ENCODE measurements at regions not wholly inside any gene's neighbourhood (a gene's known extent, or its start where the extent isn't known, plus 50 kb on each side); places are given as distances from the start of the nearest gene placed in this dataset.

GRCh38 chr7:15915686-15916293 is 229.3 kb upstream of the MEOX2 start:
- no peak for DNase-seq (ENCODE audit: low read depth)
- H3K4me3 ChIP-seq (ENCODE audit: low read length): no peak overlapping the region
- no peak for TF ChIP-seq CTCF (IDR thresholded peaks at IDR 0.05; ENCODE audit: insufficient read depth, low read depth, low read length, missing control alignments)

- no peak for DNase-seq (ENCODE audit: low read depth)
- no peak for TF ChIP-seq CTCF (IDR thresholded peaks at IDR 0.05; ENCODE audit: insufficient read depth, low read depth, low read length, missing control alignments)
- no peak overlapping the region for H3K4me3 ChIP-seq (ENCODE audit: low read length)
These were observed 228.1 kb upstream of the MEOX2 start for GRCh38 chr7:15914611-15915010.

- H3K4me3 ChIP-seq (ENCODE audit: low read length): no peak overlapping the region
- TF ChIP-seq CTCF (IDR thresholded peaks at IDR 0.05; ENCODE audit: insufficient read depth, low read depth, low read length, missing control alignments): no peak
- DNase-seq (ENCODE audit: low read depth): no peak
These were observed 220.0 kb upstream of the MEOX2 start for GRCh38 chr7:15906436-15906835.

- TF ChIP-seq CTCF (IDR thresholded peaks at IDR 0.05; ENCODE audit: insufficient read depth, low read depth, low read length, missing control alignments): no peak
- DNase-seq (ENCODE audit: low read depth): no peak
- H3K4me3 ChIP-seq (ENCODE audit: low read length): no peak overlapping the region
These were observed 219.0 kb upstream of the MEOX2 start for GRCh38 chr7:15905251-15906040.

- no peak overlapping the region for H3K4me3 ChIP-seq (ENCODE audit: low read length)
- peak; percentile 26 for DNase-seq (ENCODE audit: low read depth)
- TF ChIP-seq CTCF (IDR thresholded peaks at IDR 0.05; ENCODE audit: insufficient read depth, low read depth, low read length, missing control alignments): no peak
These were observed 204.8 kb upstream of the MEOX2 start for GRCh38 chr7:15891151-15891881.

- peak; percentile 14 for DNase-seq (ENCODE audit: low read depth)
- peak; percentile 28 for TF ChIP-seq CTCF (IDR thresholded peaks at IDR 0.05; ENCODE audit: insufficient read depth, low read depth, low read length, missing control alignments)
- no peak overlapping the region for H3K4me3 ChIP-seq (ENCODE audit: low read length)
These were observed 203.0 kb upstream of the MEOX2 start for GRCh38 chr7:15889507-15889906.
